Erythroblast (primary cell): ENCODE measurements at regions not wholly inside any gene's neighbourhood (a gene's known extent, or its start where the extent isn't known, plus 50 kb on each side); places are given as distances from the start of the nearest gene placed in this dataset.

Source experiments
- DNase-seq, 2 experiments: peaks; one replicate each; lab custom pipeline; 2025; lab: John Stamatoyannopoulos, UW
- GATA1 ChIP-seq: IDR thresholded peaks from 2 replicates; pipeline ENCODE4 v1.6.1; 2011; ENCODE audit warnings: low read depth, mild to moderate bottlenecking, control low read depth, low read length, moderate library complexity
- POLR2A ChIP-seq: IDR thresholded peaks from 2 replicates; pipeline ENCODE4 v1.6.1; 2011; ENCODE audit warnings: mild to moderate bottlenecking, low read length

GRCh38 chr3:5633960-5634359 lies 446.5 kb downstream of the EDEM1 start:
- no peak for DNase-seq
- TF ChIP-seq POLR2A (no peak), GATA1 (no peak)

GRCh38 chr3:5634411-5634810 lies 446.9 kb downstream of the EDEM1 start:
- TF ChIP-seq GATA1 (no peak), POLR2A (no peak)
- DNase-seq = no peak

- DNase-seq = no peak
- TF ChIP-seq GATA1 (no peak), POLR2A (no peak)
These were observed 448.2 kb downstream of the EDEM1 start for GRCh38 chr3:5635746-5636145.

- DNase-seq = no peak
- TF ChIP-seq POLR2A (no peak), GATA1 (no peak)
These were observed 451.0 kb downstream of the EDEM1 start for GRCh38 chr3:5638550-5638949.

GRCh38 chr3:5644773-5645670 lies 457.5 kb downstream of the EDEM1 start:
- TF ChIP-seq GATA1 (no peak), POLR2A (no peak)
- no peak for DNase-seq

GRCh38 chr3:5645692-5646410 lies 458.3 kb downstream of the EDEM1 start:
- TF ChIP-seq POLR2A (no peak), GATA1 (no peak)
- DNase-seq = no peak

GRCh38 chr3:5650303-5650702 lies 462.8 kb downstream of the EDEM1 start:
- TF ChIP-seq GATA1 (no peak), POLR2A (no peak)
- no peak for DNase-seq

GRCh38 chr3:5651351-5651750 lies 463.8 kb downstream of the EDEM1 start:
- no peak for DNase-seq
- TF ChIP-seq GATA1 (no peak), POLR2A (no peak)

GRCh38 chr3:5653426-5654143 lies 466.1 kb downstream of the EDEM1 start:
- TF ChIP-seq GATA1 = no peak
- TF ChIP-seq POLR2A = no peak
- no peak for DNase-seq

GRCh38 chr3:5657106-5657505 lies 469.6 kb downstream of the EDEM1 start:
- TF ChIP-seq POLR2A = no peak
- no peak for TF ChIP-seq GATA1
- no peak for DNase-seq

- no peak for DNase-seq
- TF ChIP-seq POLR2A (no peak), GATA1 (no peak)
These were observed 476.1 kb downstream of the EDEM1 start for GRCh38 chr3:5663601-5664000.

GRCh38 chr3:5666455-5666854 lies 478.9 kb downstream of the EDEM1 start:
- DNase-seq = no peak
- TF ChIP-seq GATA1 (no peak), POLR2A (no peak)

GRCh38 chr3:5673521-5673920 lies 486.0 kb downstream of the EDEM1 start:
- DNase-seq = no peak
- no peak for TF ChIP-seq POLR2A
- no peak for TF ChIP-seq GATA1
